ENCODE measurements at regions not wholly inside any gene's neighbourhood (a gene's known extent, or its start where the extent isn't known, plus 50 kb on each side); places are given as distances from the start of the nearest gene placed in this dataset.

GRCh38 chrX:45454290-45454689, 253.6 kb upstream of the DIPK2B start:
- no TSS peak for BruUV-seq (replicated peaks)
- CTCF ChIA-PET: no interaction called here
- no peak overlapping the region for H3K4me3 ChIP-seq (ENCODE audit: low read depth in 2 of 2, low read length in 2 of 2)

GRCh38 chrX:45449982-45450381, 249.3 kb upstream of the DIPK2B start:
- CTCF ChIA-PET: no interaction called here
- POLR2A ChIA-PET: no interaction called here
- TF ChIP-seq POLR2AphosphoS5 (IDR thresholded peaks at IDR 0.05; ENCODE audit: low read depth, low read length) (no peak), REST (IDR thresholded peaks at IDR 0.05; ENCODE audit: insufficient read depth in 1 of 2, low read depth in 2 of 2, low read length in 1 of 2) (no peak), TCF7L2 (IDR thresholded peaks at IDR 0.05; ENCODE audit: low read depth, low read length) (no peak), CTCF (IDR thresholded peaks at IDR 0.05) (no peak), SIN3A (IDR thresholded peaks at IDR 0.05; ENCODE audit: borderline replicate concordance, insufficient read depth, low read depth, low read length) (no peak)
- H3K36me3 ChIP-seq (ENCODE audit: control insufficient read depth, insufficient read depth, low read length): no peaks in the 10 kb centered on the region
- no peaks in the 10 kb centered on the region for H3K4me1 ChIP-seq (ENCODE audit: control insufficient read depth, insufficient read depth, low read length)
- ATAC-seq (no peak), DNase-seq (ENCODE audit: low read depth, low spot score) (no peak)
- H3K27me3 ChIP-seq (ENCODE audit: control insufficient read depth, insufficient read depth, low read length): no peaks in the 10 kb centered on the region
- BruUV-seq (replicated peaks): no TSS peak
- H3K4me3 ChIP-seq (ENCODE audit: low read depth in 2 of 2, low read length in 2 of 2): no peak overlapping the region
- no peaks in the 10 kb centered on the region for H3K9me3 ChIP-seq (ENCODE audit: control insufficient read depth, insufficient read depth, low read depth, low read length)
- in situ Hi-C loops (cut with HindIII; ENCODE audit: low pct_unique_long_range_greater_than_20kb, low sequenced_read_pairs): no loop called here
- intact Hi-C loops (cut with micrococcal nuclease; ENCODE audit: unreplicated experiment): no loop called here
- no peak overlapping the region for H3K27ac ChIP-seq (ENCODE audit: low read length)

More at GRCh38 chrX:45454290-45454689, 253.6 kb upstream of the DIPK2B start:
- Histone ChIP-seq H3K36me3 (ENCODE audit: control insufficient read depth, insufficient read depth, low read length) (no peaks in the 10 kb centered on the region), H3K27me3 (ENCODE audit: control insufficient read depth, insufficient read depth, low read length) (no peaks in the 10 kb centered on the region), H3K9me3 (ENCODE audit: control insufficient read depth, insufficient read depth, low read depth, low read length) (no peaks in the 10 kb centered on the region), H3K4me1 (ENCODE audit: control insufficient read depth, insufficient read depth, low read length) (no peaks in the 10 kb centered on the region), H3K27ac (ENCODE audit: low read length) (no peak overlapping the region)
- in situ Hi-C loops (cut with HindIII; ENCODE audit: low pct_unique_long_range_greater_than_20kb, low sequenced_read_pairs): no loop called here
- POLR2A ChIA-PET: no interaction called here
- intact Hi-C loops (cut with micrococcal nuclease; ENCODE audit: unreplicated experiment): no loop called here
- no peak for ATAC-seq
- DNase-seq (ENCODE audit: low read depth, low spot score): no peak
- TF ChIP-seq REST (IDR thresholded peaks at IDR 0.05; ENCODE audit: insufficient read depth in 1 of 2, low read depth in 2 of 2, low read length in 1 of 2) (no peak), SIN3A (IDR thresholded peaks at IDR 0.05; ENCODE audit: borderline replicate concordance, insufficient read depth, low read depth, low read length) (no peak), TCF7L2 (IDR thresholded peaks at IDR 0.05; ENCODE audit: low read depth, low read length) (no peak), POLR2AphosphoS5 (IDR thresholded peaks at IDR 0.05; ENCODE audit: low read depth, low read length) (no peak), CTCF (IDR thresholded peaks at IDR 0.05) (no peak)

Measured in Panc1 (cell line).